Peyer's patch (tissue), 4 donors: ENCODE measurements at regions not wholly inside any gene's neighbourhood (a gene's known extent, or its start where the extent isn't known, plus 50 kb on each side); places are given as distances from the start of the nearest gene placed in this dataset.

ENCODE experiments used
- POLR2A ChIP-seq, 2 donors: fragments of 450-650 bp; IDR thresholded peaks; one replicate each; pipeline ENCODE4 v1.5.1; 2017; ENCODE audit warnings: antibody characterized with exemption in 2 of 2, mild to moderate bottlenecking in 2 of 2, moderate library complexity in 2 of 2
- TF ChIP-seq, protein P1 (sequence below), 6 experiments: fragments of 450-650 bp in 4 of 6; fragments of 200-600 bp in 2 of 6; sonication (generic) in 1 of 6; IDR thresholded peaks; one replicate each; pipeline ENCODE4 v1.5.1; 2017 to 2019; ENCODE audit warnings: antibody characterized with exemption in 6 of 6, mild to moderate bottlenecking in 3 of 6, moderate library complexity in 1 of 6

DNA sequence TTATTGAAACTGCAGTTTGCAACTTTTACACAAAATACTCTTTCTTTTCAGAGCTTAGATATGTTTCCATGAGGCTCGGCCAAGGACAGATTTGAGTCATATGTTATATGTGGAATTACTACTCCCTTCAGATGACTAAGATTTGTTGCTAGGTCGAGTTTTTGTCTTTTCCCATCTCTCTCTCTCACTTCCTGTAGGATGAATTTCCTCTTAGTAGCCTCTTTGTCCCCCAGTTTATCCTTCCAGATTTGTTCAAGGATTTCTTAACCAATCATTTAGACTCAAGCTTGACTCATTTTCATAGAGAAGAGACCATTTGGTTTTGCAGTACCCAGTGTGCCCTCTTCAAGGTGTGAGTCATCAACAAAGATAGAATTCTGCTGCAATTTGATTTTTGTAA, 209.2 kb downstream of the GLUD2 start:
- TF ChIP-seq, protein P1, sequence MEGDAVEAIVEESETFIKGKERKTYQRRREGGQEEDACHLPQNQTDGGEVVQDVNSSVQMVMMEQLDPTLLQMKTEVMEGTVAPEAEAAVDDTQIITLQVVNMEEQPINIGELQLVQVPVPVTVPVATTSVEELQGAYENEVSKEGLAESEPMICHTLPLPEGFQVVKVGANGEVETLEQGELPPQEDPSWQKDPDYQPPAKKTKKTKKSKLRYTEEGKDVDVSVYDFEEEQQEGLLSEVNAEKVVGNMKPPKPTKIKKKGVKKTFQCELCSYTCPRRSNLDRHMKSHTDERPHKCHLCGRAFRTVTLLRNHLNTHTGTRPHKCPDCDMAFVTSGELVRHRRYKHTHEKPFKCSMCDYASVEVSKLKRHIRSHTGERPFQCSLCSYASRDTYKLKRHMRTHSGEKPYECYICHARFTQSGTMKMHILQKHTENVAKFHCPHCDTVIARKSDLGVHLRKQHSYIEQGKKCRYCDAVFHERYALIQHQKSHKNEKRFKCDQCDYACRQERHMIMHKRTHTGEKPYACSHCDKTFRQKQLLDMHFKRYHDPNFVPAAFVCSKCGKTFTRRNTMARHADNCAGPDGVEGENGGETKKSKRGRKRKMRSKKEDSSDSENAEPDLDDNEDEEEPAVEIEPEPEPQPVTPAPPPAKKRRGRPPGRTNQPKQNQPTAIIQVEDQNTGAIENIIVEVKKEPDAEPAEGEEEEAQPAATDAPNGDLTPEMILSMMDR (IDR thresholded peaks at IDR 0.05) = no peak
- no peak for TF ChIP-seq POLR2A (IDR thresholded peaks at IDR 0.05)
